SU-DHL-6 (cell line): ENCODE measurements at regions not wholly inside any gene's neighbourhood (a gene's known extent, or its start where the extent isn't known, plus 50 kb on each side); places are given as distances from the start of the nearest gene placed in this dataset.

ENCODE experiments used
- H2AFZ ChIP-seq: fragments of 200-600 bp; sonication (generic); 2 replicates; pipeline ENCODE4 v1.6.1; 2014; ENCODE audit warnings: low read depth, mild to moderate bottlenecking, moderate library complexity, mixed read lengths, antibody characterized with exemption, low read length; ENCODE audit not compliant: severe bottlenecking
- H3F3A ChIP-seq: fragments of 200-600 bp; shearing (Covaris generic); 2 replicates; pipeline ENCODE4 v1.6.0; 2016; ENCODE audit warnings: antibody characterized with exemption, mild to moderate bottlenecking; ENCODE audit not compliant: insufficient read depth
- H3K27ac ChIP-seq: fragments of 200-600 bp; sonication (generic); 2 replicates; pipeline ENCODE4 v1.5.1; 2016; ENCODE audit warnings: low read depth, mild to moderate bottlenecking, low read length, moderate library complexity, mixed read lengths
- H3K27me3 ChIP-seq: fragments of 200-600 bp; sonication (generic), shearing (Covaris generic); 2 replicates; pipeline ENCODE4 v1.6.0; 2014; ENCODE audit warnings: mild to moderate bottlenecking, low read length
- H3K36me3 ChIP-seq: fragments of 200-600 bp; sonication (generic); 2 replicates; pipeline ENCODE4 v1.6.1; 2014; ENCODE audit warnings: mild to moderate bottlenecking, low read length, mixed read lengths
- H3K4me2 ChIP-seq: fragments of 300-600, 200-600 bp; shearing (Covaris generic), sonication (generic); 2 replicates; pipeline ENCODE4 v1.6.0; 2014; ENCODE audit warnings: low read length, low read depth, mild to moderate bottlenecking; ENCODE audit not compliant: poor library complexity, severe bottlenecking
- H3K4me3 ChIP-seq: fragments of 200-600 bp; sonication (generic); 2 replicates; pipeline ENCODE4 v1.5.1; 2014; ENCODE audit warnings: antibody characterized with exemption, low read length, mild to moderate bottlenecking, mixed read lengths; ENCODE audit not compliant: insufficient read depth, poor library complexity, severe bottlenecking
- H3K79me2 ChIP-seq: fragments of 200-600 bp; sonication (generic); 2 replicates; pipeline ENCODE4 v1.6.1; 2014; ENCODE audit warnings: mild to moderate bottlenecking, low read length, moderate library complexity; ENCODE audit not compliant: insufficient read depth
- H3K9ac ChIP-seq: fragments of 200-600 bp; sonication (generic); 2 replicates; pipeline ENCODE4 v1.7.0; 2014; ENCODE audit warnings: mild to moderate bottlenecking, low read length
- H3K9me2 ChIP-seq: fragments of 200-600 bp; sonication (generic); replicated peaks from 2 replicates; pipeline ENCODE4 v1.6.1; 2014; ENCODE audit warnings: low read length; ENCODE audit not compliant: insufficient read depth
- H3K9me3 ChIP-seq: fragments of 200-600 bp; sonication (generic); 2 replicates; pipeline ENCODE4 v1.6.1; 2014; ENCODE audit warnings: low read length, mixed read lengths; ENCODE audit not compliant: insufficient read depth
- H4K20me1 ChIP-seq: fragments of 200-600 bp; sonication (generic); 2 replicates; pipeline ENCODE4 v1.6.1; 2014; ENCODE audit warnings: low read depth, mild to moderate bottlenecking, antibody characterized with exemption, low read length, moderate library complexity, mixed read lengths
- EZH2phosphoT487 ChIP-seq: fragments of 200-600 bp; sonication (generic), shearing (Covaris generic); conservative IDR thresholded peaks from 2 replicates; pipeline ENCODE4 v1.6.1; 2018; ENCODE audit warnings: mild to moderate bottlenecking, antibody characterized with exemption, low read length, moderate library complexity, mixed read lengths
- TF ChIP-seq, protein P1 (sequence below): fragments of 200-600 bp; sonication (generic); IDR thresholded peaks from one replicate; pipeline ENCODE4 v1.5.1; 2017; ENCODE audit warnings: antibody characterized with exemption, mild to moderate bottlenecking, low read length, moderate library complexity; ENCODE audit not compliant: insufficient read depth, poor library complexity, severe bottlenecking

DNA sequence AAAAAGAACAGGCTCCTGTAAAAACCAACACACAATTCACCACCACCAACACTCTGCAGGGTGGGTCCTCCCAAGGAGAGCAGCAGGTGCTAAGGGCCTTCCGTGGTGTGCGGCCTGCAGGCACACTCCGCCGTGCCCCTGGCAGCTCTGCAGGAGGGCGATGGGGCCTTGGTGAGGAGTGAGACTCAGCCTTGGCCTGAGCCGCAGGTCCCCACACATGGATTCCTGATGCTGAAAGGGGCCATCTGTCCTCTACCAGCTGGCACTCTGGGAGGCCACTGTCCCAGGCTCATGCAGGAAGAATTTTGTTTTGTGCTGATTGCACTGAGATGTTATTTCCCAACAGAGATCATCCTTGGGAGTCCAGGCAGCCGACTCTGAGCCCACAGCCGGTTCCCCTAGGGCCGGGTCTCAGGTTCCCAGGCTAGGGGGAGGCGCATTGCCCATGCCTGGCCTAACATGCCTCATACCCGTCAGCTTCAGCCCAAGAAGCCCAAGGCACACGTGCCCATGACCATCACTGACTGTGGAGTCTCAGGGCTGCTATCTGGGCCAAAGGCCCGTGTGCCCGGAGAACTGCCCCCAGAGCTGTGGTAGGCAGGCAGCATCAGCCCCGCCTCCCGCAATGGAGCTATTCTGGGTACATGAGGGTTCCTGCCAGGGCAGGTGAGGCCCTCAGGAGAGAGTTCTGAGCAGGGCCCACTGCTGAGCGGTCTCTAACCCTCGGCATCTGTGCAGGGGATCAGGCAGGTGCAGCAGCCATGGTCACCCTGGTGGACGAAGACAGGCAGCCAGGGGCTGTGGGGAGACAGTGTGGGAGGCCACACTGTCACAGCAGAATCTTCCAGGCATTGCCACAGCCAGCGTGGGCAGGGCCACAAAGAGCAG, 97.9 kb upstream of the ZNF469 start:
- Histone ChIP-seq H4K20me1 (no peaks in the 10 kb centered on the region), H3K27ac (no peak overlapping the region), H2AFZ (no peak overlapping the region), H3K9me2 (no peaks in the 10 kb centered on the region), H3F3A (no peaks in the 10 kb centered on the region), H3K9me3 (peaks cover 15% of the 10 kb centered on the region; the same call in 1 of the 2 replicates), H3K36me3 (no peaks in the 10 kb centered on the region), H3K4me2 (no peak overlapping the region), H3K9ac (no peak overlapping the region), H3K79me2 (no peaks in the 10 kb centered on the region), H3K4me3 (no peak overlapping the region), H3K27me3 (no peaks in the 10 kb centered on the region)
- TF ChIP-seq, protein P1, sequence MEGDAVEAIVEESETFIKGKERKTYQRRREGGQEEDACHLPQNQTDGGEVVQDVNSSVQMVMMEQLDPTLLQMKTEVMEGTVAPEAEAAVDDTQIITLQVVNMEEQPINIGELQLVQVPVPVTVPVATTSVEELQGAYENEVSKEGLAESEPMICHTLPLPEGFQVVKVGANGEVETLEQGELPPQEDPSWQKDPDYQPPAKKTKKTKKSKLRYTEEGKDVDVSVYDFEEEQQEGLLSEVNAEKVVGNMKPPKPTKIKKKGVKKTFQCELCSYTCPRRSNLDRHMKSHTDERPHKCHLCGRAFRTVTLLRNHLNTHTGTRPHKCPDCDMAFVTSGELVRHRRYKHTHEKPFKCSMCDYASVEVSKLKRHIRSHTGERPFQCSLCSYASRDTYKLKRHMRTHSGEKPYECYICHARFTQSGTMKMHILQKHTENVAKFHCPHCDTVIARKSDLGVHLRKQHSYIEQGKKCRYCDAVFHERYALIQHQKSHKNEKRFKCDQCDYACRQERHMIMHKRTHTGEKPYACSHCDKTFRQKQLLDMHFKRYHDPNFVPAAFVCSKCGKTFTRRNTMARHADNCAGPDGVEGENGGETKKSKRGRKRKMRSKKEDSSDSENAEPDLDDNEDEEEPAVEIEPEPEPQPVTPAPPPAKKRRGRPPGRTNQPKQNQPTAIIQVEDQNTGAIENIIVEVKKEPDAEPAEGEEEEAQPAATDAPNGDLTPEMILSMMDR = no peak
- no peak for TF ChIP-seq EZH2phosphoT487

DNA sequence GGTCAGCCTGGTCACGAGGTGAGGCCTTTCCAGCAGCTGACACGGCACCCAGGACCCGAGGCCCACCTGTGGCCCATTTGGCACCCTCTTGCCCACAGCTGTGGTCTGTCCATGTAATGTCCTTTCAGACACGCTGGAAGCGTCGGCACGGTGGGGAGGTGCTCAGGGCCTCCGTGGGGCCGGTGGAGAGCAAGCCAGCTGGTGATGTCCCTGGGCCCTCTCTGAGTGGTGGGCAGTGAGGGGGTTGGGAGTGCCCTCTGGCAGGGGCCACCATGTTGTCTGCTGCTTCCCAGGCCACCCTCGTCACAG, 97.3 kb upstream of the ZNF469 start:
- Histone ChIP-seq H2AFZ (no peak overlapping the region), H3K27ac (no peak overlapping the region), H3K27me3 (no peaks in the 10 kb centered on the region), H3K79me2 (no peaks in the 10 kb centered on the region), H4K20me1 (no peaks in the 10 kb centered on the region), H3K4me2 (no peak overlapping the region), H3K9ac (no peak overlapping the region), H3K4me3 (no peak overlapping the region), H3K9me2 (no peaks in the 10 kb centered on the region), H3K36me3 (no peaks in the 10 kb centered on the region), H3F3A (no peaks in the 10 kb centered on the region), H3K9me3 (peaks cover 15% of the 10 kb centered on the region; the same call in 1 of the 2 replicates)
- TF ChIP-seq, protein P1 = no peak
- TF ChIP-seq EZH2phosphoT487 = no peak

GRCh38 chr16:88286301-88286923, 96.3 kb upstream of the ZNF469 start:
- no peak overlapping the region for H3K4me3 ChIP-seq
- H3F3A ChIP-seq = no peaks in the 10 kb centered on the region
- H3K9me2 ChIP-seq = no peaks in the 10 kb centered on the region
- peaks cover 15% of the 10 kb centered on the region; the same call in 1 of the 2 replicates for H3K9me3 ChIP-seq
- TF ChIP-seq, protein P1 = no peak
- TF ChIP-seq EZH2phosphoT487 = no peak
- no peaks in the 10 kb centered on the region for H4K20me1 ChIP-seq
- H3K79me2 ChIP-seq = no peaks in the 10 kb centered on the region
- no peaks in the 10 kb centered on the region for H3K36me3 ChIP-seq
- no peak overlapping the region for H3K27ac ChIP-seq
- no peak overlapping the region for H3K9ac ChIP-seq
- no peaks in the 10 kb centered on the region for H3K27me3 ChIP-seq
- H2AFZ ChIP-seq = no peak overlapping the region
- H3K4me2 ChIP-seq = no peak overlapping the region
